ENCODE measurements at regions not wholly inside any gene's neighbourhood (a gene's known extent, or its start where the extent isn't known, plus 50 kb on each side); places are given as distances from the start of the nearest gene placed in this dataset.
"Not testable (repeated sequence)": the region's sequence is repeated elsewhere in the genome, so short reads cannot be mapped to it uniquely, and the experiment has no call there.

GRCh38 chr14:41549821-41550607, 56.7 kb upstream of the LRFN5 start:
- no peak overlapping the region for H3K4me3 ChIP-seq (ENCODE audit: low read depth, low read length)
- peak; percentile 28 for DNase-seq (ENCODE audit: low read depth)

- no peak for DNase-seq (ENCODE audit: low read depth)
- H3K4me3 ChIP-seq (ENCODE audit: low read depth, low read length): no peak overlapping the region
Measured at GRCh38 chr14:41549282-41549681, 57.4 kb upstream of the LRFN5 start.

DNA sequence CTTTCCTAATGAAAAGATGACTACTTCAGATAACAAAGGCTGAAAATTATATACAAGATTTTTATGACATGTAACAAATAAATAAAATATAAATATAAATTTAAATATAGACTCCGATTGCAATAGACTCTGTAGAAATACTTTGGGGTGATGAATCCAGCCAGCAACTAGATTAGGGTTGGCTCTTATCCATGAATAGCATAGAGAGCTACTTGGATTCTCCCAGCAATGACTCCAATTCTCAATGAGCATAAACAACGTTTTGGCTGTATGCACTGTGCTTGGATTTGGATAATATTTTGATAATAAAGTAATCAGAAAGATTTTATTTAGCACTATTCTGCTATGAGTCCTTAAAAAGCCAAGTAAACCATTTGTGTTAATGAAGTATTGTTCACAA, 58.0 kb upstream of the LRFN5 start:
- peak; percentile 15 for DNase-seq (ENCODE audit: low read depth)
- H3K4me3 ChIP-seq (ENCODE audit: low read depth, low read length): no peak overlapping the region

GRCh38 chr14:41541333-41541732, 65.3 kb upstream of the LRFN5 start:
- no peak for DNase-seq (ENCODE audit: low read depth)

DNA sequence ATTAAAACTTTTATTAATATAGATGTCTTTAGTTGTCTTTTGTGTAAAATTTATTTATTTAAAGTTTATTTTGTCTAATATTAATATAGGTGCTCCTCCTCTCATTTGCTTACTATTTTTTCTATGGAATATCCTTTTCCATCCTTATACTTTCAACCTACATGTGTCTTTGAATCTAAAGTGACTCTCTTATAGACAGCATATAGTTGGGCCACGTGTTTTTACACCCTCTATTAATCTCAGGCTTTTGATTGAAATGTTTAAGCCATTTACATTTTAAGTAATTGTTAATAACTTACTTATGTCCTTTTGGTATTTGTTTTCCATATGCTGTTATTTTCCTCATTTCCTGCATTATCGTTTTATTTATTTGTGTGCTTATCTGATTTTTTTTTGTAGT, 74.4 kb upstream of the LRFN5 start:
- H3K4me3 ChIP-seq (ENCODE audit: low read depth, low read length): no peak overlapping the region
- DNase-seq (ENCODE audit: low read depth): no peak

More at GRCh38 chr14:41541333-41541732, 65.3 kb upstream of the LRFN5 start:
- no peak overlapping the region for H3K4me3 ChIP-seq (ENCODE audit: low read depth, low read length)

DNA sequence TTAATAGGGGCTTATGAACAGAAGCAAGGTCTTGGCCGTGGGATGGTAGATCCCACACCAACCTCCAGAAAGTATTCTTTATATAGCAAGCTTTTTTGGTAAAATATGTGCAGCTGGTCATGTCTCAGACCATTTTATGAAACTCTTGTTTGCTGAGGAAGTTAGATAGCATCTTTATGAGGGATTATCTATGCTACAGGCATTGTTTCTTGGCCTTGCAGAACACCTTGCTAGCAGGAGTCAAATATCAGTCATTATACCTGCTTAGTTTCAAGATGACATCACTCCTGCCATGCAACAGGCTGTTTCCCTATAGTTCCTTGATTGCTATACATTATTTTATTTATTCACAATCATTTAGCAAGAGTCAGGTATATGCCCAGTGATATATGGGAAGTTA, 84.8 kb upstream of the LRFN5 start:
- DNase-seq (ENCODE audit: low read depth): no peak
- no peak overlapping the region for H3K4me3 ChIP-seq (ENCODE audit: low read depth, low read length)

GRCh38 chr14:41518030-41518429, 88.6 kb upstream of the LRFN5 start:
- H3K4me3 ChIP-seq (ENCODE audit: low read depth, low read length); DNase-seq (ENCODE audit: low read depth): not testable (repeated sequence)

- no peak overlapping the region for H3K4me3 ChIP-seq (ENCODE audit: low read depth, low read length)
- DNase-seq (ENCODE audit: low read depth): no peak
Measured at GRCh38 chr14:41506552-41506951, 100.1 kb upstream of the LRFN5 start.

DNA sequence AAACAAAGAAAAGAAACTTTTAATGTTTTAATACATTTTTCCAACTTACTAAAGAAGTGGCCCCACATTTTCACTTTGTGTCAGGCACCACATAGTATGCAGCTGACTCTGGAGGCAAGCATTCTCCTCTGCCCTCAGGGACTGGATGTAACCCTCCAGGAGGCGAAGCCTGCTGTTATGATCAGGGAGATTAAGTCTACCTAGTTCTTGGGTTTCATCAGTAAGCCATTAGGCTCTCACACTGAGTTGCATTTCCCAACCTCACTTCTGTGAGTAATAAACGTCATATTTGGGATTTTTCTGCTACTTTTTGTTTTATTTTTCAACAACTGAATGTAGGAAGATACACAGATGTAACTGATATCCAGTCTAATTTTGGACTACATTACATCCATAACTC, 101.2 kb upstream of the LRFN5 start:
- no peak for DNase-seq (ENCODE audit: low read depth)
- H3K4me3 ChIP-seq (ENCODE audit: low read depth, low read length): no peak overlapping the region

DNA sequence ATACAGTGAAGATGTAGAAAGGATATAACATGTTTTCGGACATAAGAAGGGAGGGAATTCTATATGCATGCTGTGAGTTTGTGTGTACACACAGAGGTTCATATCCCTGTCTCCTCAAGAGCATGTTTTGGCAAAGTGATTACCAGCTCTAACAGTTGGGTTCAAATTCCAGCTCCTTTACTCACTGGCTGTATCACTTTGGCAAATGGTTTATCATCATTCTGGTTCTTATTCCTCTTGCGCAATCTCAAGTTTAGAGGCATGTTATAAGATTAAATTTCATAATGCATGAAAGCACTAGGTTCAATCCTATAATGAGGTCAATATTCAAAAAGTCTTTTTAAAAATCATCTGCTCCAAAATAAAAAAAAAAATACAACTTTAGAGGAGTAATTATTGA, 107.7 kb upstream of the LRFN5 start:
- DNase-seq (ENCODE audit: low read depth): no peak
- H3K4me3 ChIP-seq (ENCODE audit: low read depth, low read length): no peak overlapping the region

DNA sequence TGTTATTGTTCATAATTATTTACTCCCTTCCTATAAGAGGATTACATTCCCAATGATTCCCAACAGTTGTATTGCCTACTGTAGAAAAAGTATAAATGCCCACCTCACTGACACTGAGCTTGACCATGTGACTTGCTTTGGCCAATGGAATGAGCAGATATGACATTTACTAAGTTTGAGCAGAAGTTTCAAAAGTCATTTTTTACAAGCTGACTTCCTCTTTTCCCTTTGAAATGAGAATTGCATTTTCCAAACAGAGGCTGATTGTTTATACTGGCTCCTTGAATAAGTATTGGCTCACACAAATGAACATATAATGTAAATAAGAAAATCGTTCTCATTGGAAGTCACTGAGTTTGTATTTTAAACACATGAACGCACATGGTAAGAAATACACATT, 116.4 kb upstream of the LRFN5 start:
- no peak for DNase-seq (ENCODE audit: low read depth)
- no peak overlapping the region for H3K4me3 ChIP-seq (ENCODE audit: low read depth, low read length)

GRCh38 chr14:41489315-41489972, 117.2 kb upstream of the LRFN5 start:
- no peak for DNase-seq (ENCODE audit: low read depth)
- H3K4me3 ChIP-seq (ENCODE audit: low read depth, low read length): no peak overlapping the region

GRCh38 chr14:41488401-41488800, 118.3 kb upstream of the LRFN5 start:
- DNase-seq (ENCODE audit: low read depth): no peak
- H3K4me3 ChIP-seq (ENCODE audit: low read depth, low read length): no peak overlapping the region

GRCh38 chr14:41482861-41483260, 123.8 kb upstream of the LRFN5 start:
- DNase-seq (ENCODE audit: low read depth): no peak
- H3K4me3 ChIP-seq (ENCODE audit: low read depth, low read length): no peak overlapping the region

GRCh38 chr14:41476526-41476925, 130.2 kb upstream of the LRFN5 start:
- no peak for DNase-seq (ENCODE audit: low read depth)
- no peak overlapping the region for H3K4me3 ChIP-seq (ENCODE audit: low read depth, low read length)

DNA sequence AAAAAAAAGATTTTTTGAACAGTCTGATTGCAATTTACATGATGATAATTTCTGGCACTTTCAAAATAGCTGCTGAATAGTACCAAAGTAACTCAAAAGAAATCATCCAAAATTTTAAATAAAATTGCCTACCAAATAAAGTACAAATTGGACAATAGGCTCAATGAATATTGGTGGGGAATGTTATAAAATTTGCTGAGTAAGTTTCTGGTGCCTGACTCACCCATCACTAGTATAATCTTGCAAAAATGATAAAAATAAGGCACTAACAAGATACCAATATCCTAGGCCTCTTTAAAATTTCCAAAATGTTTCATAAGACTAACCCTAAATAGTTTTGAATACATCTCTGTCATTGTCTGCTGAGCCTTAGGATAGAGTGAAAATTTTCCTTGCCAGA, 145.3 kb upstream of the LRFN5 start:
- no peak for DNase-seq (ENCODE audit: low read depth)
- H3K4me3 ChIP-seq (ENCODE audit: low read depth, low read length): no peak overlapping the region

GRCh38 chr14:41457393-41457792, 149.3 kb upstream of the LRFN5 start:
- DNase-seq (ENCODE audit: low read depth): no peak
- no peak overlapping the region for H3K4me3 ChIP-seq (ENCODE audit: low read depth, low read length)

- H3K4me3 ChIP-seq (ENCODE audit: low read depth, low read length): no peak overlapping the region
- no peak for DNase-seq (ENCODE audit: low read depth)
Measured at GRCh38 chr14:41449066-41449465, 157.6 kb upstream of the LRFN5 start.

- no peak for DNase-seq (ENCODE audit: low read depth)
Measured at GRCh38 chr14:41446008-41446407, 160.7 kb upstream of the LRFN5 start.

GRCh38 chr14:41423503-41423902, 183.2 kb upstream of the LRFN5 start:
- H3K4me3 ChIP-seq (ENCODE audit: low read depth, low read length): no peak overlapping the region
- DNase-seq (ENCODE audit: low read depth): no peak

More at GRCh38 chr14:41446008-41446407, 160.7 kb upstream of the LRFN5 start:
- no peak overlapping the region for H3K4me3 ChIP-seq (ENCODE audit: low read depth, low read length)

GRCh38 chr14:41421308-41421707, 185.4 kb upstream of the LRFN5 start:
- H3K4me3 ChIP-seq (ENCODE audit: low read depth, low read length); DNase-seq (ENCODE audit: low read depth): not testable (repeated sequence)
